ENCODE measurements at regions not wholly inside any gene's neighbourhood (a gene's known extent, or its start where the extent isn't known, plus 50 kb on each side); places are given as distances from the start of the nearest gene placed in this dataset.

DNA sequence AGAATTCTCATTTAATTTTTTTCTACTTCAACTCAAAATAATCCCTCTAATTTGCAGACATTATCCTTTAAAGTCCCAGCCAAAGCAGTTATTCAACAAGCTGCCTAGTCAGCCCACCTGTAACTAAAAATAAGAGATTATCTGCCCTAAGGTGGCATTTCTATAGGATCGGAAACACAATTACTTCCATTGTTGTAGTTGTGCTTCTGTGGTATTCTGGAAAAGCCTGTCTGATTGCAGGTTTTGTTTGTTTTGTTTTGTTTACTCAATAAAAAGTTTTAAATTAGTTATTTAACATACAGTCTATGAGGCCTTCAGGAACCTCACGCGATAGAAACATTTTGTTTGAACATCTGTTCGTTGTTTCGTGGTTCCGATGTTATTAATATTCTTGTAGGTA lies 101.0 kb downstream of the ZIC5 start:
- TF ChIP-seq SIN3A (IDR thresholded peaks at IDR 0.05; ENCODE audit: borderline replicate concordance, insufficient read depth, low read length): no peak
- TF ChIP-seq TAF1 (IDR thresholded peaks at IDR 0.05; ENCODE audit: borderline replicate concordance, insufficient read depth, low read length): no peak
- TF ChIP-seq, protein P1, sequence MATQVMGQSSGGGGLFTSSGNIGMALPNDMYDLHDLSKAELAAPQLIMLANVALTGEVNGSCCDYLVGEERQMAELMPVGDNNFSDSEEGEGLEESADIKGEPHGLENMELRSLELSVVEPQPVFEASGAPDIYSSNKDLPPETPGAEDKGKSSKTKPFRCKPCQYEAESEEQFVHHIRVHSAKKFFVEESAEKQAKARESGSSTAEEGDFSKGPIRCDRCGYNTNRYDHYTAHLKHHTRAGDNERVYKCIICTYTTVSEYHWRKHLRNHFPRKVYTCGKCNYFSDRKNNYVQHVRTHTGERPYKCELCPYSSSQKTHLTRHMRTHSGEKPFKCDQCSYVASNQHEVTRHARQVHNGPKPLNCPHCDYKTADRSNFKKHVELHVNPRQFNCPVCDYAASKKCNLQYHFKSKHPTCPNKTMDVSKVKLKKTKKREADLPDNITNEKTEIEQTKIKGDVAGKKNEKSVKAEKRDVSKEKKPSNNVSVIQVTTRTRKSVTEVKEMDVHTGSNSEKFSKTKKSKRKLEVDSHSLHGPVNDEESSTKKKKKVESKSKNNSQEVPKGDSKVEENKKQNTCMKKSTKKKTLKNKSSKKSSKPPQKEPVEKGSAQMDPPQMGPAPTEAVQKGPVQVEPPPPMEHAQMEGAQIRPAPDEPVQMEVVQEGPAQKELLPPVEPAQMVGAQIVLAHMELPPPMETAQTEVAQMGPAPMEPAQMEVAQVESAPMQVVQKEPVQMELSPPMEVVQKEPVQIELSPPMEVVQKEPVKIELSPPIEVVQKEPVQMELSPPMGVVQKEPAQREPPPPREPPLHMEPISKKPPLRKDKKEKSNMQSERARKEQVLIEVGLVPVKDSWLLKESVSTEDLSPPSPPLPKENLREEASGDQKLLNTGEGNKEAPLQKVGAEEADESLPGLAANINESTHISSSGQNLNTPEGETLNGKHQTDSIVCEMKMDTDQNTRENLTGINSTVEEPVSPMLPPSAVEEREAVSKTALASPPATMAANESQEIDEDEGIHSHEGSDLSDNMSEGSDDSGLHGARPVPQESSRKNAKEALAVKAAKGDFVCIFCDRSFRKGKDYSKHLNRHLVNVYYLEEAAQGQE (IDR thresholded peaks at IDR 0.05; ENCODE audit: insufficient read depth in 1 of 2, low read depth in 2 of 2, low read length in 2 of 2): no peak
- TF ChIP-seq POLR2AphosphoS5 (IDR thresholded peaks at IDR 0.05; ENCODE audit: low read depth, low read length): no peak
- TF ChIP-seq FOXP2 (optimal IDR thresholded peaks at IDR 0.05; ENCODE audit: borderline replicate concordance, extremely low read depth, extremely low read length, insufficient read depth): no peak

Data from PFSK-1 (cell line).